ENCODE measurements at regions not wholly inside any gene's neighbourhood (a gene's known extent, or its start where the extent isn't known, plus 50 kb on each side); places are given as distances from the start of the nearest gene placed in this dataset.

- DNase-seq = no peak
Observed at GRCh38 chr18:56165601-56166355, 472.6 kb downstream of the TXNL1 start.

DNA sequence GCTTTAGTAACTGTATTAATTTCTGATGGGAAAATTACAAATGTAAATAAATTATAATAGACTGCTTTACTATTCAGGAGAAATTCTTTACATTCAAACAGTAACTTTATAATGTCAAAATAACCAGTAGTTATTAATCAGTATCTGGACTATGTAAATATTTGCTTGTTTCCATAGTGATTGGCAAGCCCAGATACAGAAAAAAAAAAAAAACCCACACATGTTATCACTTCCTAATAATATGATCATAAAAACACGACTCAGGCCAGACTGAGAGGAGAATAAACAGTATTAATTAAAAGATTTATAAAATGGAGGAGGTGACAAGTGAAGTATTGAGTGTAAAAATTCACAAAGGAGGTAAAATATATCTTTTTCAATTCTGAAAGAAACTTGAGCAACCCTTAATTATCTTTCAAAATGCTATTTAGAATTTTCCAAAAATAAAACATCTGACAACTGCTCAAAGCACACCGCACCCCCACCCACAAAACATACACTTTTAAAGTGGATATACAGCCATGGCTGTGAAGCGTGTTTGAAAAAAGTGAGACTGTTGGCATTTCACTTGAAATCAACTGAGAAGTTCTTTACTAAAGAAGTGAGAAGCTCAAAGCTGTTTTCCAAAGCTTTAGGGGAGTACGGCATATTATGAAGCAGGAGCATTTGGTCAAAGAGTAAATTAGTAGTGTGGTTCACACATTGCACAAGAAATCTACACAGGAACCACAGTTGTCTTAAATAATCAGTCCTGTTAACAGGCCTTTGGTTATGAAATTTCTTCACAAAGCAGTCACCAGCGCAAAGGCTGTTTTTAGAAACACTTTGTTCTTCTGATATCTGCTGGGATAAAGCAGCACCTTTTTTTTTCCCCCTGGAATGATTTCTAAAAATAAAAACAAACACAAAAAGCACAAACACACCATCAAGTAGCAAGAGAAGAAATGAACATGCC lies 475.8 kb downstream of the TXNL1 start:
- DNase-seq = no peak

DNA sequence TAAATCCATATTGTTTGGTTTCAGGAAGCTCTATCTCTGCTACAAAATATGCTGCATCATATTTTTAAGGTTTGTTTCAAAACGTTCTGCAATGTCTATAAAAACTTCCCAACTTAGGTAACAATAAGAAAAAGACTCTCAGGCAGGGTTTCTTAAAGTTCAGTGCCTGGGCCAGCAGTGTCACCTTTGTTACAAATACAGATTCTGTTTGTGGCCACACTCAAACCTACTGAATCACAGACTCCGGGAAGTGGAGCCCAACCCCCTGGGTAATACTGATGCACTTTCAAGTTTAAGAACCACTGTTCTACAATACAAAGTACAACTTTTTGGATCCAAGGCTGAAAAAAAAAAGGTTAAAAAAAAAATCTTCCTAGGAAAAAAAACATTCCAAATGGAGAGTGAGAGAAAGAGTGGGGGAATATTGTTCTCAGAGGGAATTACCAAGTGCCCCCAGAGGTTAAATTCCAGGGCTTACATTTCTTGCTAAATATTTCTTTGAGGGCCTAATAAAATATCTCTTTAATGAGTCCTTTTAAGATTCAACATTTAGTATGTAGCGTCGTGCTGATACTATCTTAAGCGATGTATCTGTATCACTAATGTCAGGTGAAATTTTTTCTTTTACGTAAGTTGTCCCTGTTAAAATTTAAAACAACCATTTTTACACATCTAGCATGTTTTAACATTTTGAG lies 476.7 kb downstream of the TXNL1 start:
- no peak for DNase-seq

DNA sequence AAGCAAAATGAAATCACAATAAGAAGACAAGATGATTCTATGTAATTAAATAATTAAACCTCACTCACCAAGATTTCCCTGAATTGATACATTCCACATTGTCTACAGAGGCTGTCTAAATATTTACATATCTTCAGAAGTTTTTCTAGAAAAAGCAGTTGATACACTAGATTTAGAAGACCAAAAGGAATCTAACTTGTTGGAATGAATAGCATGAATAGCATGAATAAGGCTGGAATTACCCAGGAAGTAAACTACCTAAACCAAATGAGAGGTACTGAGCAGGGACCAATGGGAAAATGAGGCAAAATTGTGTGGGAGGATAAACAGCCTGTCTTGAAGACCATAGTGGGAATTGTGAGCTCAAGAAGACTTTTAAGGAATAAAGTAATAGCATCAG lies 479.7 kb downstream of the TXNL1 start:
- no peak for DNase-seq

DNA sequence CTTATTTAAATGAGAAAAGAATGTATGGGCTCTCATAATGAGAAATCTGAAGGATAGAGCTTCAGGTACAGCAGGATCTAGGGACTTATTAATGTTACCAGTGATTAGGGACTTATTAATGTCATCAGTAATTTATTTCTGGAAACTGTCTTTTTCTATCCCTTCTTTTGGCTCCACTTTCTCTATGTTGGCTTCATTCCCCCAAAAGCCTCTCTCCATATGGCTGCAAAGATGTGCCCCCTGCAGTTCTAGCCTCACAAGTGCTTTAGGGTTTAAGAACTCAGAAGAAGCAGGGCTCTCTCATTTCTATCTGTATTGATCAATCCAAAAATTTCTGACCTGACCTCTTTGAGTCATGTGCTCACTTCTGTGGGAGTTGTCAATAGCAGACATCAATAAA lies 480.9 kb downstream of the TXNL1 start:
- no peak for DNase-seq

GRCh38 chr18:56152551-56153310 lies 485.7 kb downstream of the TXNL1 start:
- DNase-seq = no peak

DNA sequence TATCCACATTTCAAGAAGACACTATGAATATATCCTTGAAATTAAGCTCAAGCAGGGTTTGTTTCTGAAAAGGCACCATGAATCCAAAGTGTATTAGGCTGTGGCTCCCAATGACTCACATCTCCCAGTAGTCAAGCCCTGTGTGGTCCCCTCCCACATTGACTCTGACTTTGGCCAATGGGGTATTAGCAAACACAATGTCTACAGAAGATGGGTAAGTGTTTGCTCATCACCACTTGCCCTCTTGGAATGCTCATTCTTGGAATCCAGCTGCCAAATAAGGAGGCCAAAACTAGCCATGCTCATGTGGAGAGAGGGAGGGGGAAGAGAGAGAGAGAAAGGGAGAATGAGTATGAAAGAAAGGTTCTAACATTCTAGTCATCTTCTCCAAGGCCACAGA lies 490.0 kb downstream of the TXNL1 start:
- DNase-seq = no peak

DNA sequence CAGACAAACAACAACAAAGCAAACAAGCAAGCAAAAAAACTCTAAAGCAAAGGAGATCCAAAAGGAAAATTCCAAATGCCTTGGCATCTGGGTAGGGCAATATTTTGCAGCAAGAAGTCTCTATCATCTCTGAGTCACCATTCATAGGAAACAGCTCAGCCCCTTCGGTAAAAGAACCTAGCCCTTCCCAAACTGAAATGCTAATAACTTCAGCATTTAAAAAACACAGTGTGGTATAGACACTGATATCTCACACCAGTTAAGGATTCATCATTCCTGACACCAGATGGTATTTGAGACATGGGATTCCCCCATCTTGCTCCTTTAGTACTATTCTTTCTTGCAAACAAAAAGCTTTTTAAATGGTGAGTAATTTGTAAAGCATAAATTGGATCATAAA lies 491.8 kb downstream of the TXNL1 start:
- DNase-seq = no peak

GRCh38 chr18:56142001-56142400 lies 496.4 kb downstream of the TXNL1 start:
- no peak for DNase-seq

DNA sequence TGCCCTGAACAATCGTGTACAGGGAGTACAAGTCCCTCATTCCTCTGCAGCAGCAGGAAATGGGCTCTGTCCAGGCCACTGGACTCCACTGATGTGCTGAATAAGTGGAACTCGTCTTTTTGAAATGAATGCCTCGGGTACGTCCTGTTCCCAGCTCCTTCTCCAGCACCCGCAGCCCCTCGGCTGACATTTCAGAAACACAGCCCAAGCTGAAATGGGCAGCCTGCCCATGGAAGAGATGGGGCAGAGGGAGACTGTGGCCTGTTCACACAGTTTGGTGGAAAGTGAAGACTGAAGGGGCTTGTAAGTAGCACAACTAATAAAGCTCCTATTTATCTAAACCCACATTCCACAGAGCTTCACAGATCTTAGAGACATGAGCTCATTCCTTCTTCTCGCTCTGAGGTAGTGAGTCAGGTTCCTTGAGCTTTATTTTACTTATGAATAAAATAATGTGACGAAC lies 498.6 kb downstream of the TXNL1 start:
- peak; percentile 60 for DNase-seq

GRCh38 chr18:56139372-56139771 lies 499.0 kb downstream of the TXNL1 start:
- no peak for DNase-seq

DNA sequence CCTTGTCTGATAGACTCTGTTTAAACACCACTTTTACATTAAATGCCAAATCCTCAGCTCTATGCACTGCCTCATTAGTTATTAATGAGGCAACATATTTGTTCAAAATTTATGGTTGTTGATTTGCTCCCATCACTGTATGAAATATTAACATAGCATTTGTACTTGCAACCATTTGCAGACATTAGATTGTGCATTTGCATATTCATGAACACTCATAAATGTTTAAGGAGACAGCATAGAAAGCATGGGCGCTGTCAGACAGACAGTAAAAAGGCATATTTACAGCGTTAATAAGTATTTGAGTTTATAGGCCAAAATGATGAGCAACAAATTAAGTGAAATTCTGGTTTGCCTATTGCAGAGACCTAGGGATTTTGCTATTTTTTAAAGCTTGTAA lies 502.3 kb downstream of the TXNL1 start:
- DNase-seq = no peak

DNA sequence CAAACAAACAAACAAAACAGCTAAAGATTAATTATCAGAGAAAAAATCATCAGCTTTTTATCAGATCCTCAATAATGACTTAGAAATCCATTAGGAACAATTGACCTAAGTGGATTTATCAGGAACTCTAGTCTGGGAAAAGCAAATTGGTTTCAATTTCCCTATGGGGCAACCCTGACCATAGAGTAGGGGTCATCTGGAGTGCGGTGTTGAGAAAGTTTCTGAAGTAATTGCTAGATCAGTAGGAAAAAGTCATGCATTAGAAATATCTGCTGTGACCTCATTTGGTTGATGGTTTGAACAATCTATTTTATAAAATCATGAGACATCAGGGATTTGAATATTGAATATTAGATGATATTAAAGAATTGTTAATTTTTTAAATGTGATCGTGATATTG lies 507.9 kb downstream of the TXNL1 start:
- DNase-seq = no peak

DNA sequence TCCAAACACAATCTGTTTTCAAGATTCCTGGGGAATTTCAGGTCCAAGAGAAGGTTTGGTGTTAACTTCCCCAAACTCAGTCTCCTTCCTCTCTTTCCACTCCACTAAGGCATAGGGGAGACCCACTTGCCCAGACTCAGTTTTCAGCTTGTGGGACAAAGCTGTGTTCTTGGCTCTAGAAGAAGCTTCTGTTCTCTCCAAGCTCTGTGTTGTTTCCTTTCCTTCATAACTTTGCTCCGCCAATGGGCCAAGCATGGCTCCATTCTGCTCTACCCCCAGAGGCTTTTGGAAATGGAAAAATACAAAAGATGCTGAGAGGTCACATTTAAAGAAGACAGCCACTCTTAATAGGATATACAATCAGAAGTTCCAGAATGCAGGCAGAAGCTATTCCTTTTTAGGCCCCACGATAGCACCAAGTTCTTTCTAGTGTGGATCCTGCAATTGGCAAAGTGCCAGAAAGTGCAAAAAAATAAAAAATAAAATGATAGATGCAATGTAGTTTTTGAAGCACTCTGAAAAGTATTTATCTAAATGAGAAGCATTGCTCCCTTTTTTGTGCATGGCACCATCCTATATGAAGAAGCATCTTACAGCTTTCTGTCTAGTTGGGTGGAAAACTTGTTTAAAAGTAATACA lies 510.1 kb downstream of the TXNL1 start:
- DNase-seq = no peak

DNA sequence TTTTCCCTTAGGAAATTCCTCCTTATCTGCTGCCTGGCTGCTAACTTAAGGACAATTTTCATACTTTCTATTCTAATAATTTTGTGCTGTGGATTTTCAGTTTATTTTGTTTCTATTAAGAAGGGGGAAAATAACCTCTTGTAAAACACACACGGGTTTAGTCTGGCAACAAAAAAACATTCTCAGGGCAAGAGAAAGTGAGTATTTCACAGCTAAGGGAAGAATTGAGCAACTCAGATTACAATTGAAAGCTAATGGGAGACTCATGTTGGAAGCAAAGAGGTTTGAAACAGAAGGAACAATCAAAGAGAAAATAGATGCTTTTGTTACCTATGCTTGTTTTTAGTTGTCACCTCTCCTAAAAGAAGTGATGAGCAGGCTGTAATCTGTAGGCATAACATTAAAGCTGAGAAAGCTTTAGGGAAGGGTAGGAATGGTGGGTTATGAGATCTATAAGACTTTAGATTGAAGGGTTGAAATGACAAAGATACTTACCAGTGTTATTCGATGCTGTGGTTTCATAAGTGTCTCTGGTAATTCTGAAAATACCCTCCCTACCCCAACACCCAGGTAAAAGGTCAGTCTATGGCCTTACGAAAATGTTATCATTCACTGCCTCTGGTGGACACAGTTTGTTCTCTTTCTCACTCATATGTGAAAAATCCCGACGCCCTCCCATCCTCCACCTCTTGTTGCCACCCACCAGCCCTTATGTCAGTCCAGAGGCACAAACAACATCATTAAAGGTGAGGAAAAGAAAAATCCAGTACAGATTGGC lies 510.9 kb downstream of the TXNL1 start:
- no peak for DNase-seq

DNA sequence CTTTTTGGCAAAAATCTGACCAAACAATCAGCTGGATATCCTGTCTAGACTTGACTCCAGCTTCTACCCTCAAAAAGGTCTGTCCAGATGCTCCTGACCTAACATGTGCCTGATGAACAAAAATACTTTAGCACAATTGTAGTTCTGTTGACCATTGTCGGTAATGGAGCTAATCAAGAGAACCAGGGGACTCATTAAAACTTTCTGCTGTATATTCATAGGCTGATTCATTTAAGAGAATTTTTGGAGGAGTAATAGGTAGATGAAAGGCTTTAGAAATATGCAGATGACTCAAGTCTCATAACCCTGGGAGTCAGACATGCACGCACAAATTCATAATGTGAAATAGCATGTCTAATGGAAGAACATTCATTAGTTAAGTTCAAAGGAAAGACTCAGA lies 514.2 kb downstream of the TXNL1 start:
- DNase-seq = no peak

DNA sequence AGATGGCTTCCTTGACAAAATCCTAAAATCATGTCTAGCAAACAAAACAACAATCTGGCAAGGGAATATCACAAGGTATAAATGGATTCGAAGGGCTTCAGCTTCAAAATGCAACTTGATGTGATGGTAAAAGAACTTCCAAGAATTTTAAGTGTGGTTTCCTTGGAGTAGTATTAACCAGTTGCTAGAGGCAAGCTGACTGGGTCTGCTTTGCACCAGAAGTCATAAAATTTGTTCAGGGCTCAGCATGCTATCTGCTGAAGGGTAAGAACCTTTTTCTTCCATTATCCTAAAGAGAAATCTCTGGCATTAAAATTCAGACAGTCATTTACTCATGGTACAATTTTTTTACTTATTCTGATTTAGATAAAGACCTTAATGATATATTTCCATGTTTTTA lies 516.7 kb downstream of the TXNL1 start:
- DNase-seq = no peak

- DNase-seq = no peak
Observed at GRCh38 chr18:56120782-56121181, 517.6 kb downstream of the TXNL1 start.

GRCh38 chr18:56119681-56120080 lies 518.7 kb downstream of the TXNL1 start:
- DNase-seq = no peak

- DNase-seq = no peak
Observed at GRCh38 chr18:56118422-56118821, 520.0 kb downstream of the TXNL1 start.

Measured in midbrain (tissue), 1 donor.